ENCODE measurements at regions not wholly inside any gene's neighbourhood (a gene's known extent, or its start where the extent isn't known, plus 50 kb on each side); places are given as distances from the start of the nearest gene placed in this dataset.

DNA sequence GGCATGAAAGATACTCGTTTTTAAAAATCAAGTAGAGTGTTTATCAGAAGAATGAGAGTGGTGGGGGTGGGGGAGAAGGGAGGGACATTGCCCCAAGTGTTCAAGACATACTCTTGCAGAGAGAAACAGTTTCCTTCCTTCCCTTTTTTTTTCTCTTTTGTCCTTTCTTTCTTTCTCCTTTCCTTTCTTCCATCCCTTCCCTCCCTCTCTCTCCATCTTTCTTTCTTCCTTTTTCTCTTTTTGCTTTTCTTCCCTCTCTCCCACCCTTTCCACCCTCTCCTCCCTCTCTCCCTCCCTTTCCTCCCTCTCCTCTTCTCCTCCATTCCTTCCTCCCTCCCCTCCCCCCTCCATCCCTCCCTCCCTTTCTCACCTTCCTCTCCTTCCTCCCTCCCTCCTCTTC is 478.3 kb upstream of the EDIL3 start:
- ChIA-PET CTCF (interaction anchor here (2.3 kb wide), 1 partner anchor 10 kb away, joined by 5 read pairs; no protein-coding TSS in a partner anchor), POLR2A (no interaction called here)
- no peak for DNase-seq (ENCODE audit: extremely low spot score)
- TF ChIP-seq CTCF (IDR thresholded peaks at IDR 0.05; ENCODE audit: control extremely low read depth, extremely low read depth, low read depth, missing control alignments): no peak

GRCh38 chr5:84862132-84862531 is 477.5 kb upstream of the EDIL3 start:
- no peak for DNase-seq (ENCODE audit: extremely low spot score)
- CTCF ChIA-PET: interaction anchor here (2.3 kb wide), 1 partner anchor 11 kb away, joined by 5 read pairs; no protein-coding TSS in a partner anchor
- TF ChIP-seq CTCF (IDR thresholded peaks at IDR 0.05; ENCODE audit: control extremely low read depth, extremely low read depth, low read depth, missing control alignments): no peak
- POLR2A ChIA-PET: no interaction called here

- POLR2A ChIA-PET: no interaction called here
- CTCF ChIA-PET: interaction anchor here (1.0 to 2.3 kb wide), 2 partner anchors 9 to 12 kb away, joined by 3 to 5 read pairs; no protein-coding TSS in a partner anchor
- TF ChIP-seq CTCF (IDR thresholded peaks at IDR 0.05; ENCODE audit: control extremely low read depth, extremely low read depth, low read depth, missing control alignments): no peak
- no peak for DNase-seq (ENCODE audit: extremely low spot score)
These were observed 476.6 kb upstream of the EDIL3 start for GRCh38 chr5:84861306-84861705.

GRCh38 chr5:84859056-84859455 is 474.4 kb upstream of the EDIL3 start:
- TF ChIP-seq CTCF (IDR thresholded peaks at IDR 0.05; ENCODE audit: control extremely low read depth, extremely low read depth, low read depth, missing control alignments): no peak
- POLR2A ChIA-PET: no interaction called here
- CTCF ChIA-PET: no interaction called here
- DNase-seq (ENCODE audit: extremely low spot score): no peak

GRCh38 chr5:84831701-84832100 is 447.0 kb upstream of the EDIL3 start:
- CTCF ChIA-PET: no interaction called here
- no peak for TF ChIP-seq CTCF (IDR thresholded peaks at IDR 0.05; ENCODE audit: control extremely low read depth, extremely low read depth, low read depth, missing control alignments)
- no peak for DNase-seq (ENCODE audit: extremely low spot score)
- POLR2A ChIA-PET: no interaction called here

DNA sequence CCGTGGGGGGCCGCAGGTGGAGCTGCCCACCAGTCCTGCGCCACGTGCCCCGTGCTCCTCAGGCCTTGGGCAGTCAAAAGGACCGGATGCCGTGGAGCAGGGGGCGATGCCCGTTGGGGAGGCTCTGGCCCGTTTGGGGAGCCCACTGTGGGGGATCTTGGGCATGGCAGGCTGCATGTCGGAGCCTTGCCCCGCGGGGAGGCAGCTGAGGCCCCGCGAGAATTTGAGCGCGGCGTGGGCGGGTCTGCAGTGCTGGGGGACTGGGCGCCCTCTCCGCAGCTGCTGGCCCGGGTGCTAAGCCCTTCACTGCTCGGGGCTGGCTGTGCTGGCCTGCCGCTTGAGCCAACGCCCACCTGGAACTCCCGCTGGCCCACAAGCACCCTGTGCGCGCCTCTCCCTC is 445.6 kb upstream of the EDIL3 start:
- ChIA-PET POLR2A (no interaction called here), CTCF (interaction anchor here (1.1 to 1.2 kb wide), 2 partner anchors 12 to 14 kb away, joined by 4 to 5 read pairs; no protein-coding TSS in a partner anchor)
- no peak for DNase-seq (ENCODE audit: extremely low spot score)
- no peak for TF ChIP-seq CTCF (IDR thresholded peaks at IDR 0.05; ENCODE audit: control extremely low read depth, extremely low read depth, low read depth, missing control alignments)

- ChIA-PET CTCF (interaction anchor here (2.8 kb wide), 1 partner anchor 8 kb away, joined by 14 read pairs; no protein-coding TSS in a partner anchor), POLR2A (no interaction called here)
- no peak for TF ChIP-seq CTCF (IDR thresholded peaks at IDR 0.05; ENCODE audit: control extremely low read depth, extremely low read depth, low read depth, missing control alignments)
- no peak for DNase-seq (ENCODE audit: extremely low spot score)
These were observed 440.9 kb upstream of the EDIL3 start for GRCh38 chr5:84825606-84826005.
